HL-60/S4 treated with retinoic acid at 250 ng/mL for 4 days and 3 days (cell line): ENCODE measurements at regions not wholly inside any gene's neighbourhood (a gene's known extent, or its start where the extent isn't known, plus 50 kb on each side); places are given as distances from the start of the nearest gene placed in this dataset.

ENCODE experiments used
- in situ Hi-C: fragments of 300-500 bp; cut with MboI; formaldehyde crosslinking; loops from 2 replicates; pipeline ENCODE4 v1.7.0; 2022; ENCODE audit warnings: low sequenced_read_pairs

DNA sequence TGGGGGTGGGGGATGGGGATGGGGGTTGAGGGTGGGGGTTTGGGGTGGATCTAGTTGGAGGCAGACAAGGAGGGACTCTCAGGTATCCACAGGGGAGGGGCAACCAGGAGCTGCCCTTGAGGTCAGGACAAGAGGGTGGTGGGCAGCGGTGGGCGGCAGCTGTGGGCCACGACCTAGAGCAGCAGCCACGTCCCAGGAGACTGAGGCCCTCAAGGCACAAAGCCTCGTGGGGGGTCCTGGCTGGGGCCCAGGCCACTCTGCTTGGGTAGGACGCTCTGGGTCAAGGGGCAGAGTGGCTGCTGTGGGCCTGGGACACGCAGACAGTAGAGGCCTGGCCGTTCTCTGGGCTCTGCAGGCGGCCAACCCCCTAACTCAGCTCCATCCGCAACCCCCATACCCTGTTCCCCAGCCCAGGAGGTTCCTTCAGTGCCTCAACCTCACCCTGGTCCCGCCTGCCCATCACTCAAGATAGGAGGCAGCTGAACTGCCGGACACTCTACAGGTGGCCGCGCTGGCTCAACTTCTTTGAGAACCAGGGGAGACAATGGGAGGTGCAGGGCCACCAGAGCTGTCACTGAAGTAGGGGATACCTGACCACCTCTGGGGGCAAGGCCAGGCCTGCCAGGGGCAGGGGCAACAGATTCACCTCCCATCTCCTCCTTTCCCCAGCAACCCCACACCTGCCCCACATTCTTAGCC lies 75.6 kb downstream of the ENGASE start:
- in situ Hi-C loops: no loop called here

DNA sequence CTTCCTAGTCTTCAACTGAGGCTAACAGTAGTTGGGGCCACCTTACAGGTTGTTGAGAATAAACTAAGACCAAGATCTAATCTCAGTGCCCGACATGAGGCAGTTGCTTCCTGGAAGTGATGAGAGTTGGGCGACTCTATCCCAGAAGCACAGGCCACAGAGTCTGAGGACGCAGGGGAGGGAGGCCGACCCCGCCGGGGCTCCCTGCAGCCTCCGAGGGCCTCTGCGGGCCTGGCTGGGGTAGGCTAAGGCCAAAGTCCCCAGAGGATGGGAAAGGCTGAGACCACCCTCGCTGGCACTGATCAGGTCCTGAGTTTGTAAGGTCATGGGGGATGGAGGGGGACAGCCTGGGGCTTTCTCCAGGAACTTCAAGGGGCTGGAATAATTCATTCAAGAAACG lies 74.0 kb downstream of the ENGASE start:
- in situ Hi-C loops: no loop called here

DNA sequence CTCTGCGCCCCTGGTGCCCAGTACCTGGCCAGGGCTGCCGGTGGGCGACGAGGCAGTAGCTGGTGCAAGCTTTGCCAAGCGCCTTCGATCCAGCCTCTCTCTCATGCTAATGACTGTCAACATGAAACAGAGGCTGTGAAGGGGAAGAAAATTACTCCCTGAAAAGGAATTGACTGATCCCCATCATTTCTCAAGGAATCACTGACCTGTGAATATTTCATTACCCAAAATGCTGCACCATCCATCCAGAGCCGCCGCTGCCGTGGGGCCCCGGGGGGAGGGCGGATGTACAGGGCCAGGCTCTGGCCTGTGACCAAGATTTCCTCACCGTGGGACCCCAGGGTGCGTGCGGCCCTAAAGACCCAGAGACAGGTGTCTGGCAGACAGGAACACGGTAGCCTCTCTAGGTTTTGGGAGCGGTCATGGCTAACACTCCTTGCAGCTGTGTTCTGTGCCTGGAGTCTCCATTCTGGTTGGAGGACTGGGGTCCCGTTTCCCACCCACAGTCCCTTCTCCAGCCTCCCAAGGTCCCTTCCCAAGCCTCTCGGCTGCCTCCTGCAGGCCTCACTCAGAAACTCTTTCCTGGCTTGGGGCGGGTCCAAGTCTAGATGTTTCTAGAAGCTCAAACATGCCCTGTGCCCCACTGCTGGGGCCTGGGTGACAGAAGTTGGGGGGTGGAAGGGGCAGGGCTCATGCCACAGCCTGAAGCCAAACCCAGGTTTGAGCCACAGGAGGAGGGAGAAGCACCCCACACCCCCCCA lies 73.3 kb downstream of the ENGASE start:
- in situ Hi-C loops: no loop called here

DNA sequence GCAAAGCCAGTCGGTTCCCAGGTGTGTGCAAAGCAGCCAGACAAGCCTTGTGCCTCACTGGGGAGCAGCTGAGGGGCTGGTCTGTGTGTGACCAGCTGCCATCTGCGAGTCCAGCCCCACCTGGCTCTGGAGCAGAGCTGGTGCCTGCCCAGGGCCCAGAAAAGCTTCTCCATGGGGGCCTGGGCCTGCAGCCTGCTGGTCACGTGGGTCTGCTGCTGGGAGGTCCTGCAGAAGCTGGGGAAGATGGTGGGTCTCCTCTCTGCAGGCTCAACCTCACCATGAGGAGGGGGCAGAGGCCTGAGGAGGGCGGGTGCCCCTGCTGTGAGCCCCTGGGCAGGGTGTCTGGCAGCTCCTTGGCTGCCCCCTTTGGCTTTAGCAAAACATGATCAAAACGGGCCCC lies 71.9 kb downstream of the ENGASE start:
- in situ Hi-C loops: no loop called here

DNA sequence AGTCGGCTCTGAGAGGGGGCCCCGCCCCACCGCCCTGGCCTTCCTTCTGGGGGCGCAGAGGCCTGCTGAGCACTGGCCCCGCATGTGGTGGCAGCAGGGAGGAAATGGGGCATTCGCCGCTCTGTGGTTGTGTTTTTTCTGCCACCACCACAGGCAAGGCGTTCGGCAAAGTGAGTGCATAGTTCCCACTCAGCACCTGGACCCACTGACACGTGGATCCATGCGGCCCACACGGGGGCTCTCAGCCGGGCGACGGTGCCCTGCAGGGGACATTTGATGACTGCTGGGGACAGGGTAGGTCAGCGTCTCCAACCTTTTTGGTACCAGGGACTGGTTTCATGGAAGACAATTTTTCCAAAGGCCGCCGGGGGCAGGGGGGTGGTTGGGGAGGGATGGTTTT lies 70.9 kb downstream of the ENGASE start:
- in situ Hi-C loops: no loop called here

DNA sequence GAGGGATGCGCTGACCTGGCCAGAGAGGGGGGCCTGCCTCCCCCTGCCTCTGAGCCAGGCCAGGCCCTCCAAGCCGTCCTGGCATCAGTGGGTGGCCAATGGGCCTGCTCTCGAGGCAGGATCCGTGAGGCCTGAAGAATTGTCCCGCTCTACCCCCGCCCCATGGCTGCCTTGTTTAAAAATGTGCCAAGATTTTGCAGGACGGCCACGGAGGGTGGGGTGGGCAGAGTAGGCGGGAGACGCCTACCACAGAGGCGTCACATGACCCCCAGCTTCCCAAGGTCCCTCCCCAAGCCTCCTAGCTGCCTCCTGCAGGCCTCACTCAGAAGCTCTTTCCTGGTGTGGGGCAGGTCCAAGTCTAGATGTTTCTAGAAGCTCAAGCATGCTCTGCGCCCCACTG lies 69.5 kb downstream of the ENGASE start:
- in situ Hi-C loops: no loop called here

DNA sequence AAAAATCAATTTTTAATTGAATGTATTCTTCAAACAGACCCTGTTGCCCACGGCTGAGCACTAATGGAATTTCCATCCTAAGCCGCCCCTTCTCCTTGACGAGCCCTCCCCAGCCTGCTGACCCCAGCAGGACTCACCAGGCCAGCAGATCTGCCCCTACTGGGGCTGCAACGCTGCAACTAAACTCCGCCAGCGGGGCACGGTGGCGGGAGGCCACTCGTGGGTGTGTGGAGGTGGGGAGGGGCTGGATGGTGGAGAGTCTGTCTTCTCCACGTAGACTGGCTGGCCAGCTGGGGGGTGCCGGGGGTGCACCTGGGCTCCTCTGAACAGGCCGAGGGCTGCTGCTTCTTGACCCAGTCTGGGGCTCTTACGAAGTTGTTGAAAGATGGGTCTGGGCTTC lies 67.8 kb downstream of the ENGASE start:
- in situ Hi-C loops: no loop called here

DNA sequence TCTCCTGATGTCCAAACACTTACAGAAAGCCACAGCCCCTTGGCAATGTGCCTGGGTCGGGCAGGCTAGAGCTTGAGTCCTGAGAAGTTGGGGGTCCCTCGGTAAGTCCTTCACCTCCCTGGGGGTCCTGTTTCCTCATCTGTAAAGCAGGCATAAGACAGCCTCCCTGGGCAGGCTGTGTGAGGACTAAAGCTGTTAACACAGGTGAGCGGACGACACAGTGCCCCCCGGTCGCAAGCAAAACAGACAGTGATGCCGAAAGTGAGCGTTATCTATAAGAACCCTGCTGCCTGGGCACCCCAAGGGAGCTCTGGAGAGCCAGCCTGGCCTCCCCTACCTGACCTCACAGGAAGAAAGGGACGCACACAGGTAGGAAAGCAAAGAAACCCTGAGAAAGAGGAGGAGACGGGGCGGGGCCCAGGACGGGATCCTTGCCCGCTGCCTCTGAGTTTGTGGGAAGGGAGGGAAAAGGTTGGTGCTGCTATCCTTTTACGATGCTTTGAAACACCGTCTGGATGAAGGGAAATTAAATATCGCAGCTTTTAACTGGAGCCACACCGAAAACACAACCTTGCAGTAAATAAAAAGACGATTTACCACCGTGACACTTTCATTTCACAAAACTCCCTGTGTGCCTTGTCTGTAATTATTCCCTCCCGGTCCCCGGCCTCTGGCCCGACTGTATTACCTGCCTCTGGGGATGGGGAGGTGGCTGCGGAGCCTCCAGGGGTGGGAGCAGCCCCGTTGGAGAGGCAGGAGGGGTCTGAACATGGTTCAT lies 67.1 kb downstream of the ENGASE start:
- in situ Hi-C loops: no loop called here

DNA sequence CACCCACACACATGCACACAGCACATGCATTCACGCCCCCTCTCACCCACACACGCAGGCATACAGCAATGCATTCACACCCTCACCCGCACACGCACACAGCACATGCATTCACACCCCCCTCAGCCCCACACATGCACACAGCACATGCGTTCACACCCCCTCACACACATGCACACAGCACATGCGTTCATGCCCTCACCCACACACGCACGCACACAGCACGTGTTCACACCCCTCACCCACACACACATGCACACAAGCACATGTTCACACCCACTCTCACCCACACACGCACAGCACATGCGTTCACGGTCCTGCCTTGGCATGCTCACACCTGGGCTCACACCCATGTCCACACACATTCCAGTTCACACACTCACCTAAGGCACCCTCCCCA lies 64.2 kb downstream of the ENGASE start:
- in situ Hi-C loops: no loop called here

DNA sequence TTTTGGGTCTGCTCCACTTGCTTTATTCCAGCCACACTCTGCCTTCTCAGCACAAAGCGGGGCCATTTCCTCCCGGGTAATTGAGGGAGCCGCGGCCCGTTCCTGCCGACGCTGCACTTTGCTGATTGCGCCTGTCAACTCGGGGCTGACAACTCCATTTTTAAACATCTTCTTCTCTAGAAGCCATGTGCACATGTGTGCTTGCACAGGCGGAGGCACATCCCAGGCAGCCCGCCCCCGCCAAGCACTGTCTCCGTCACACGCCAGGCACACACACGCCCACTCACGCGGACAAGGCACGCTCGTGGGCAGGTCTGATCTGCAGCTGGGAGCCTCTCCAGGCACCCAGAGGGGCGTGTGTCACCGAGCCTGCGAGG lies 63.2 kb downstream of the ENGASE start:
- in situ Hi-C loops: no loop called here

DNA sequence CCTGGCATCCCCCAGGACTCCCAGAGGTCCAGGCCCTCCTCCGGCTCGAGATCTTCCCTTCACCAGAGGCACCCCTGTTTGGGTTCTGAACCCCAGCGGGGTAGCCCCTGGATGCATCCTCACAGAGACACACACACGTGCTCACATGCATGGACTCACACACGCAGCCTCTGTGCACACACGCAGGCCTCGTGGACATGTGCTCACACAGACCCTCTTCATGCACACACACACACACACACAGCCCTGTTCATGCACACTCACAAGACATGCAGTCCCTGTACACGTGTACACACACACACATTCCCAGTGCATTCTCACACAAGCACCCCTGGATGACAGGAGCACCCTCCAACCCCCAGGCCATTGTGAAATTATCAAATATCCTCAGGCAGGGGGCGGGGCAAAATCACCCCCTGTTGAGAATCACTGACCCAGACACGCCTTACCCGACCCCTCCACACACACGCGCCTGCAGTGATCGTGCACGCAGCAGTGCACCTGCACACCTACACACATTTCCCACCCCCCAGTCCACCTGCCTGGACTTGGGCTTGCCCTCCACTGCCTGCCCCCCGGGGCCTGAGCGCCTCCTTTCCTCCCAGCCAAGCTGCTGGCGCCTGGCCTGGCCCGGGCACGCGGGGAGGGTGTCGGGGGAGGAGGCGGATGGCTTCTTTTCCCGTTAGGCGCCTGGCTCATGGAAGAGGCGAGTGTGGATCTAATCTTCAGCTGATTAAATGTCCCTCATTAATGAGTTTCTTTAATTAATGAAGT lies 62.6 kb downstream of the ENGASE start:
- in situ Hi-C loops: no loop called here

DNA sequence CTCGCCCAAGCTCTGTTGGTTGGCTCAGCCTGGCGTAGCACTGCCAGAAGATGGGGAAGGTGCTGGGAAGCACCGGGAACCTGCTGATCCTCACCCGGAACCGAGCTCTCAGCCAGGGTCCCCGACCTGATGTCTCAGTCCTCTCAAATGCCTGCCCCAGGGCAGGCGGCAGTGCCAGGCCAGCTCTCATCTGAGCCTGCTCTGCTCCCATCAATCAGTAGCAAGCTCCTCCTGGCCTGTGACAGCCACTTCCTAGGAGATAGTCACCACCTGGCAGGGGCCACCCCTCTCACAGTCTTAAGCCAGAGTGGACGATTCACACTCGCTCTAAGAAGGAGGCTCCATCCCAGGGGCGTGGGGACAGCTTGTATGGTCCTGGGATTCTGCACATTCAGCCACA lies 62.0 kb downstream of the ENGASE start:
- in situ Hi-C loops: no loop called here
